GM12892 (cell line): ENCODE measurements at regions not wholly inside any gene's neighbourhood (a gene's known extent, or its start where the extent isn't known, plus 50 kb on each side); places are given as distances from the start of the nearest gene placed in this dataset.
"Not testable (repeated sequence)": the region's sequence is repeated elsewhere in the genome, so short reads cannot be mapped to it uniquely, and the experiment has no call there.

Experiments
- POLR2A ChIP-seq: IDR thresholded peaks from 2 replicates; pipeline ENCODE4 v1.6.1; 2011; ENCODE audit warnings: low read depth, low read length, control low read depth
- POLR2AphosphoS5 ChIP-seq: IDR thresholded peaks from 2 replicates; pipeline ENCODE4 v1.6.1; 2011; ENCODE audit warnings: low read depth, low read length, control low read depth

- TF ChIP-seq POLR2A, POLR2AphosphoS5: not testable (repeated sequence)
These were observed 318.1 kb downstream of the KLF13 start for GRCh38 chr15:31644761-31645160.
